Right cardiac atrium (tissue), 5 donors: ENCODE measurements at regions not wholly inside any gene's neighbourhood (a gene's known extent, or its start where the extent isn't known, plus 50 kb on each side); places are given as distances from the start of the nearest gene placed in this dataset.
"Not testable (repeated sequence)": the region's sequence is repeated elsewhere in the genome, so short reads cannot be mapped to it uniquely, and the experiment has no call there.

Source experiments
- ATAC-seq, 2 donors: fragments of 200-7000 bp; cut with Tn5 transposase; one replicate each; pipeline versions ENCODE4 v1.8.0 to v1.9.1; 2020; ENCODE audit warnings: moderate library complexity in 2 of 2, mild to moderate bottlenecking in 1 of 2
- DNase-seq, 3 donors: peaks; one replicate each; pipeline ENCODE4 v3.0.0-alpha.2; 2020
- H3K27ac ChIP-seq: one replicate; pipeline ENCODE4 v1.5.1; 2013; ENCODE audit warnings: mild to moderate bottlenecking, low read length, control low read depth, moderate library complexity
- H3K27me3 ChIP-seq: one replicate; pipeline ENCODE4 v1.6.1; 2013; ENCODE audit not compliant: control insufficient read depth, insufficient read depth
- H3K4me1 ChIP-seq: one replicate; pipeline ENCODE4 v1.6.1; 2013; ENCODE audit warnings: low read length; ENCODE audit not compliant: control insufficient read depth, insufficient read depth
- H3K4me3 ChIP-seq: one replicate; pipeline ENCODE4 v1.5.1; 2013; ENCODE audit warnings: low read length, control low read depth
- H3K9me3 ChIP-seq: one replicate; pipeline ENCODE4 v1.6.1; 2013; ENCODE audit warnings: low read length; ENCODE audit not compliant: control insufficient read depth
- WGBS: extraction: QIAGEN DNeasy Blood & Tissue Kit; methylation state at CpG from one replicate; pipeline ENCODE4 v1.1.7; 2013; 5-methylcytosine and 5-hydroxymethylcytosine counted together
- intact Hi-C, 4 donors: fragments of 100-400 bp; cut with DNase I; formaldehyde crosslinking; loops; one replicate each; pipeline versions ENCODE4 v1.11.0 to v1.14.0; 2022 to 2023
- donor health status: healthy with polysubstance abuse.
- donor health status: DM: no; HTN: yes; CAD: no.
- donor health status: DM: no; HTN: no; CAD: no.
- donor health status: DM: no; HTN: yes; CAD: no; lungs with severe emphysema.
- donor health status: DM: yes; HTN: yes; CAD: no.

DNA sequence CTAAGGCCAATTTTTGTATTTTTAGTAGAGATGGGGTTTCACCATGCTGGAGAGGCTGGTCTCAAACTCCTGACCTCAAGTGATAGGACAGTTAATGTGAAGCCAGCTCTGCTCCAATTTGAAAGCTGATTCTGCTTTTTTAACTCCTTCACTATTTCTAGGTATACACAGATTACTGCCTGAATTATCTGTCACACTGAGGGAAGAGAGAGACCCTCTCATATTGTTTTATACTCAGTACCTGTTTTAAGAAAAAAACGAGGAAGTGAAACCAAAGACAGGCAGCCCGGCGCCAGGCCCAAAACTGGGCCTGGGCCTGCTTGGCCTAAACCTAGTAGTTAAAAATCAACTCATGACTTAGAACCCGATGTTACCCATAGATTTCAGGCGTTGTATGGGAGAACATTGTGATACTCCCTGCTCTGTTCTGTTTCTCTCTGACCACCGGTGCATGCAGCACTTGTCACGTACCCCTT lies 1601.5 kb upstream of the PCDH10 start:
- Histone ChIP-seq H3K27ac (no peak overlapping the region), H3K4me3 (no peak overlapping the region), H3K4me1 (no peaks in the 10 kb centered on the region), H3K27me3 (no peaks in the 10 kb centered on the region), H3K9me3 (no peaks in the 10 kb centered on the region)
- WGBS, result 82% methylated on average over 7 of the region's 7 CpGs
- intact Hi-C loops, result no loop called here
- no peak for ATAC-seq
- no peak for DNase-seq

DNA sequence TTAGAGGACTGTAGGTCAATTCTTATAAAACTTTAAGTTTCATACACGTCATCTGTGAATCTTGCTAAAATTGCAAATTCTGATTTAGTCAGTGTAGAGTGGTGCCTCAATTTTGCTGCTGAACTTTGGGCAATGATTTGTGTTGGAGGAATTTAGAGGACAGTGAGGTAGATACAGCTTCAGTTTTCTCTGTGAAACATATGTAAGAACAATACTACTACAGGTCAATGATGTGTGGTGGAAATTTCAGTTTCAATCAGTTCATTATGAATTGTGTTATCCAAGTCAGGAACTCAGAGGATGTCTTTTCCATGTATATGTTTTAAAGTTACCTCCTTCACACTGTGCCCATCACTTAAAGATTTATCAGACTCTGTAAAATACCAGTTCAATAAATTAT lies 1597.8 kb upstream of the PCDH10 start:
- ATAC-seq (no peak), DNase-seq (no peak)
- Histone ChIP-seq H3K4me3 (no peak overlapping the region), H3K4me1 (no peaks in the 10 kb centered on the region), H3K27ac (no peak overlapping the region), H3K27me3 (no peaks in the 10 kb centered on the region), H3K9me3 (no peaks in the 10 kb centered on the region)
- intact Hi-C loops, result no loop called here
- 90% methylated on average over 1 of the region's 1 CpG for WGBS

DNA sequence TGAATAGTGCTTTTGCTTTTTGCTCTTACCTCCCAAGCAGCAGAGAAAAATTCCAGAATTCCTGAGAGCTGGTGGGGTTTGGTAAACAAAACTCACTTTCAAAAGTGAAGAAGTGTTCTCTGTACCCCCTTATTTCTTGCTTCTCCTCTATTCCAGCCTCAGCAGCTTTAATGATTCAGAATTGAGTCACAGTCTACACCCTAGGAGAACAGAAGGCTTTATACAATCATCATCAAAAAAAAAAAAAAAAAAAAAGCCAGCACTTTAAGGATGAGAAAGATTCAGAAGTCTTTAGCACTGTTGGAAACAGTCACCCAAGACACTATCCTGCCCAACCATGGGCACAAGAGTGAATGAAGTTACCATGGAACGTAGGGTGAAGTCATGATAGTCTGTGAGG lies 1583.1 kb upstream of the PCDH10 start:
- intact Hi-C loops, result no loop called here
- WGBS, result 60% methylated on average over 1 of the region's 1 CpG
- Histone ChIP-seq H3K9me3 (no peaks in the 10 kb centered on the region), H3K27ac (no peak overlapping the region), H3K4me1 (no peaks in the 10 kb centered on the region), H3K4me3 (no peak overlapping the region), H3K27me3 (no peaks in the 10 kb centered on the region)
- DNase-seq (no peak), ATAC-seq (no peak)

DNA sequence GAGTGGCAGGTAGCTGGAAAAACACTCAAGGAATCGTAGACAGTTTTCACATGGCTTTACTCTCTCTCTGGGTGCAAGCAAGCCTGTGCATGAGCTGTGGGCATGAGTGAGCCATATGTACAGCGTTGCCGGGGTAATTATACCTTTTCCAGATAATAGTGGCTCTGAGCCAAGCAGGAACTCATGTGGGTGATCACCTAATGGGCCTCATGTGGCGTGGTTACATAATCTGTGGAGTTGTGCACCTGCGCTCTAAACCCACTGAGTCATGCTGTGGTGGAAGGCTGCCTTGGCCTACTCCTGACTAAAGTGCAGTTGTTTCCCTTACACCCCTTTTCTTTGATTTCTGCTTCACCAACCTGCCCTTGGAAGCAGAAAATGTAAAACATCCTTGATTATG lies 1564.5 kb upstream of the PCDH10 start:
- intact Hi-C loops, result no loop called here
- no peak for DNase-seq
- H3K27ac ChIP-seq, result no peak overlapping the region
- no peak overlapping the region for H3K4me3 ChIP-seq
- 79% methylated on average over 5 of the region's 5 CpGs for WGBS
- no peaks in the 10 kb centered on the region for H3K9me3 ChIP-seq
- no peak for ATAC-seq
- no peaks in the 10 kb centered on the region for H3K27me3 ChIP-seq
- H3K4me1 ChIP-seq, result no peaks in the 10 kb centered on the region

DNA sequence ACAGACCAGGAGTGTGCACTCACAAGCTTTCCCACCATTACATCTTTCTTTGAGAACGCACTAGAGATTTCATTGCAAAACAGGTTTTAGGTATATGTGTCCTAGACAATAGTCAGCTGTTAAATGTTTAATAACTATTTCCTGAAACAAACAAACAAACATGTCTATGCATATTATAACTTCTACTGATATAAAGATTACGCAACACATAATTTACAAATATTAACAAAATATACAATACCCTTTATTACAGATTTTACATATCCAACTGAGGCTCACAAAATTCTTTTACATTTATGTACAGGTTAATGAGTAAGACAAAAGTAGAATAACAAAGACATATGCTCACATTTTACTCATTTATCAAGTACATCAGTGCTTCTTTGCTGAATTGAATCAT lies 1554.0 kb upstream of the PCDH10 start:
- 94% methylated on average over 2 of the region's 2 CpGs for WGBS
- intact Hi-C loops, result no loop called here

DNA sequence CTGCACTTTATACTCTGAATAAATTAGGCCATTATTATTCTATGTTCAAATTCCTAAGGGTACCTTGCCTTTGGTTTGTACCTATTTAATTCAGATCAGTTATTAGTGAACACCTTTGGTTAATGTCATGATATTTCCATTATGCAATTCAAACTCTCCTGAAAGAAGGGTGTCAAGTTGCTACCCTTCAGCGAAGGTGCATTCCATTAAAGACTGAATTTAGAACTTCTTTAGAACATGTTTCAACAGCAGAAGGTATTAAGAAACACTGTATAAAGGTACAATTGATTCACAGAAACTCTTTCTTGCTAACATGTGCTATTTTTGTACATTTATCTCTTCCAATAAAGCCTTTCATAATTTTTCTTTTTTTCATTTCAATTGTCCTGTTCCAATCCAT lies 1545.4 kb upstream of the PCDH10 start:
- no peak for ATAC-seq
- no peaks in the 10 kb centered on the region for H3K9me3 ChIP-seq
- H3K27me3 ChIP-seq, result no peaks in the 10 kb centered on the region
- H3K4me3 ChIP-seq, result no peak overlapping the region
- intact Hi-C loops, result no loop called here
- DNase-seq, result no peak
- no peak overlapping the region for H3K27ac ChIP-seq
- H3K4me1 ChIP-seq, result no peaks in the 10 kb centered on the region
- 1% methylated on average over 1 of the region's 1 CpG for WGBS

More for the DNA sequence above, 1554.0 kb upstream of the PCDH10 start:
- ATAC-seq, result no peak
- no peaks in the 10 kb centered on the region for H3K9me3 ChIP-seq
- H3K27me3 ChIP-seq, result no peaks in the 10 kb centered on the region
- no peak overlapping the region for H3K27ac ChIP-seq
- no peak overlapping the region for H3K4me3 ChIP-seq
- DNase-seq, result no peak
- H3K4me1 ChIP-seq, result no peaks in the 10 kb centered on the region

DNA sequence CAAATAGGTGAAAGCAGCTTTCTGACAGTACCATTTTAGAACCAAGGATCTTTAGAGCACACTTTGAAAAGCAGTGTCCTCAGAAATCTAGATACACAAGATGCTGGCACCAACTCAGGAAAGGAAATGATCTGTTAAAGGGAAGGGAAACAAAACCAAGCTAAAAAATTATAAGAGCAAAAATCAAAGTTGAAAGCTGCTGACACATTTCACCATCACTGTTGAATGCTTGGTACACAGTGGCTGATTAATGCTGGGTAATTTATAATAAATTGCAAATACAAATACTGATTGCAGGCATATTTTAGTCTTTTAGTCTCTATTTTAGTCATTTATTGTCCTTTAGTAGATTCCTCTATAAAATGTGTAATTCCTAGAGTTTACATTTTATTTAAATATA lies 1540.1 kb upstream of the PCDH10 start:
- H3K27me3 ChIP-seq, result no peaks in the 10 kb centered on the region
- no peaks in the 10 kb centered on the region for H3K4me1 ChIP-seq
- intact Hi-C loops, result no loop called here

DNA sequence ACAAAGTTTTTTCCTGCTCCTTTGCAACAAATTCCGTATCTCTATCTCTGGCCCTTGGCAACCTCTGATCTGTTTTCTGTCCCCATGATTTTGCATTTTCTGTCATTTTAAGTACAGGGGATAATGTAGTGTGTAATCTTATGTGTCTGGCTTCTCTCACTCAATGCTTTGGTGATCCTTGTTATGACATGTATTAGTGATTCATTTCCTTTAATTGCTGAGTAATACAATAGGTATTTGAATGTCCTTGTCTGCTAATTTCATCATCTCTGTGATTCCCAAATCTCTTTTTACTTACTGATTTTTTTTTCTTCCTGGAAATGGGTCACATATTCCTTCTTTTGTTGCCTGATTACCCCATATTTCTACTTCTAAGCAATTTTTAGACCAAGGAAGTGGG lies 1538.6 kb upstream of the PCDH10 start:
- H3K4me3 ChIP-seq, H3K9me3 ChIP-seq, DNase-seq, H3K27ac ChIP-seq, H3K4me1 ChIP-seq, ATAC-seq, H3K27me3 ChIP-seq, intact Hi-C loops: not testable (repeated sequence)
- 41% methylated on average over 1 of the region's 1 CpG for WGBS

More for the DNA sequence above, 1540.1 kb upstream of the PCDH10 start:
- DNase-seq (no peak), ATAC-seq (no peak)
- Histone ChIP-seq H3K27ac (no peak overlapping the region), H3K9me3 (no peaks in the 10 kb centered on the region), H3K4me3 (no peak overlapping the region)

DNA sequence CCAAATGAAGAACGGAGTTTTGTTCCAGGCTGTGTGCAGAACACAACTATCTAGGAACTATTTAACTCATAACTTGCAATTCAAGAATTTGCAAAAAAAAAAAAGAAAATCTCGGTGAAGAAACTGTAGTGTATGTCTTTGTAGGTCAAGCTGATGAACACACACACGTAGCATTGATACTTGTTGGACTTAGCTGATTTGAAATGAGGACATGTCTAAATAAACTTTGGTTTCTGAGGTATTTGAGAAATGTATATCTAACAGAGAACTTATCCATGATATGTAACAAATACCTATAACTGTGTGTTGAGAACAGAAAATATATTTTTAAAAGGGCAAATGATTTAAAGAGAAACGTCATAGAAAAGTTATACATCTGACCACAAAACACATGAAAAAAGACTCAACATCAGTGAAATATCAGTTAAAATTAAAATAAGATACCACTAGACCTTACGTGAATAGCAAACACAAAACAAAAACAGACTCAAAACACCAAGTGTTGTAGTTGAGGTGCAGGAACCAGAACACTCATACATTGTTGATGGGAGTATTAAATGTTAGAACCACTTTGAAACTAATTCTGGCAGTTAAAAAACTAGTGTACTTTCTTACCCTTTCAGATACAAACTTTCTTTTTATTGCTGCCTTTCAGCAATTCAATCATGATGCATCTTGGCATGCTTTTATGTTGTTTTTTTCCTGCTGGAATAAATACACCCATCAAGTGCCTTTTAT lies 1535.8 kb upstream of the PCDH10 start:
- 78% methylated on average over 5 of the region's 5 CpGs for WGBS
- Histone ChIP-seq H3K4me1 (no peaks in the 10 kb centered on the region), H3K27me3 (no peaks in the 10 kb centered on the region), H3K27ac (no peak overlapping the region), H3K9me3 (no peaks in the 10 kb centered on the region), H3K4me3 (no peak overlapping the region)
- ATAC-seq (no peak), DNase-seq (no peak)
- intact Hi-C loops, result no loop called here

DNA sequence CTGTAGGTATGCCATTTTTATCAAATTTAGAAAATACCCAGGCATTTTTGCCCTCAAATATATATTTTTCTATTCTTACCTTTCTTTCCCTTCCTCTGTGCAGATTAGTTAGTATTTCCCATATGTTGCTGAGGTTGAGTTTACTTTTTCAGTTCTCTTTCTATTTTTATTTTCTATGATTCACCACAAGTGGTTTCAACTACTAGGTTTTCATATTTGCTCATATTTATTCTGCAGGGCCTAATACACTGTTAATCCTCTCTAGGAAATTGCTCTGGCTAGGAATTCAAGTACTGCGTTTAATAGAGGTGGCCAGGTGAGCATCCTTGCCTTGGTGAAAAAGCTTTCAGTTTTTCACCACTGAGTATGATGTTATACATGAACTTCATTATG lies 1535.3 kb upstream of the PCDH10 start:
- WGBS, result 70% methylated on average over 1 of the region's 1 CpG
- no peaks in the 10 kb centered on the region for H3K27me3 ChIP-seq
- no peak for ATAC-seq

DNA sequence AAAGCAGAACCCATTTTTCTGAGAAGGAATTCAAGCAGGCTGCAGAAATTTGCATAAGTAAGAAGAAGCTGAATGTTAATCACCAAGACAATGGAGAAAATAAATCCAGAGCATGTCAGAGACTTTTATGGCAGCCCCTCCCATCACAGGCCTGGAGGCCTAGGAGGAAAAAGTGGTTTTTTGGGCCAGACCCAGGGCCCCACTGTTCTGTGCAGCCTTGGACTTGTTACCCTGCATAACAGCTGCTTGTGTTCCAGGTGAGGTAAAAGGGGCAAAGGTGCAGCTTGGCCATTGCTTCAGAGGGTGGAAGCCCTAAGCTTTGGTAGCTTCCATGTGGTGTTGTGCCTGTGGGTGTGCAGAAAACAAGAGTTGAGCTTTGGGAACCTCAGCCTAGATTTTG lies 1516.2 kb upstream of the PCDH10 start:
- no peak for DNase-seq
- no peak for ATAC-seq
- H3K27me3 ChIP-seq, result no peaks in the 10 kb centered on the region
- H3K4me1 ChIP-seq, result no peaks in the 10 kb centered on the region
- intact Hi-C loops, result no loop called here
- H3K9me3 ChIP-seq, result peaks cover 1% of the 10 kb centered on the region
- H3K4me3 ChIP-seq, result no peak overlapping the region
- no peak overlapping the region for H3K27ac ChIP-seq

More for the DNA sequence above, 1535.3 kb upstream of the PCDH10 start:
- Histone ChIP-seq H3K27ac (no peak overlapping the region), H3K9me3 (no peaks in the 10 kb centered on the region), H3K4me1 (no peaks in the 10 kb centered on the region), H3K4me3 (no peak overlapping the region)
- DNase-seq, result no peak
- intact Hi-C loops, result no loop called here

DNA sequence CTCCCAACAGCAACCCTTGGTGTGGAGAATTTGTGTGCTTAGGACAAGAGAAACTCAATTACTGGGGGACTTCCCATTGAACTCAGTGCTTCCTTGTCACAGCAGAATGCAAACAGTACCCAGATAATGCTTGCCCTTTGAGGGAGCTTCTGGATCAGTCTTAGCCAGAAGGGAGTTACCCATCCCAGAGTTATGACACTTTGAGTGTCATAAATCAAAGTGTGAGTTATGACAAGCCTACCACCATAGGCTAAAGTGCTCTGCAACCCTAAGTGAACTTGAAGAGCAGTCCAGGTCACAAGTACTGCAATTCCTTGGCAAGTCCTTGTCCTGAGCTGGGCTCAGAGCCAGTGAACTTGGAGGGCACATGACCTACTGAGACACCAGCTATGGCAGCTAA lies 1513.9 kb upstream of the PCDH10 start:
- Histone ChIP-seq H3K4me3 (no peak overlapping the region), H3K27me3 (no peaks in the 10 kb centered on the region), H3K27ac (no peak overlapping the region), H3K9me3 (peaks cover 1% of the 10 kb centered on the region), H3K4me1 (no peaks in the 10 kb centered on the region)
- DNase-seq (no peak), ATAC-seq (no peak)
- intact Hi-C loops, result no loop called here
